GM19351 (cell line): ENCODE measurements at regions not wholly inside any gene's neighbourhood (a gene's known extent, or its start where the extent isn't known, plus 50 kb on each side); places are given as distances from the start of the nearest gene placed in this dataset.
"Not testable (repeated sequence)": the region's sequence is repeated elsewhere in the genome, so short reads cannot be mapped to it uniquely, and the experiment has no call there.

Experiments
- ATAC-seq: cut with Tn5 transposase; IDR thresholded peaks from one replicate; pipeline ENCODE4 v1.9.1; 2021; ENCODE audit warnings: mild to moderate bottlenecking, moderate library complexity; ENCODE audit not compliant: unreplicated experiment

GRCh38 chr9:100700689-100701318 lies 122.9 kb downstream of the CAVIN4 start:
- ATAC-seq, result peak; percentile 67

DNA sequence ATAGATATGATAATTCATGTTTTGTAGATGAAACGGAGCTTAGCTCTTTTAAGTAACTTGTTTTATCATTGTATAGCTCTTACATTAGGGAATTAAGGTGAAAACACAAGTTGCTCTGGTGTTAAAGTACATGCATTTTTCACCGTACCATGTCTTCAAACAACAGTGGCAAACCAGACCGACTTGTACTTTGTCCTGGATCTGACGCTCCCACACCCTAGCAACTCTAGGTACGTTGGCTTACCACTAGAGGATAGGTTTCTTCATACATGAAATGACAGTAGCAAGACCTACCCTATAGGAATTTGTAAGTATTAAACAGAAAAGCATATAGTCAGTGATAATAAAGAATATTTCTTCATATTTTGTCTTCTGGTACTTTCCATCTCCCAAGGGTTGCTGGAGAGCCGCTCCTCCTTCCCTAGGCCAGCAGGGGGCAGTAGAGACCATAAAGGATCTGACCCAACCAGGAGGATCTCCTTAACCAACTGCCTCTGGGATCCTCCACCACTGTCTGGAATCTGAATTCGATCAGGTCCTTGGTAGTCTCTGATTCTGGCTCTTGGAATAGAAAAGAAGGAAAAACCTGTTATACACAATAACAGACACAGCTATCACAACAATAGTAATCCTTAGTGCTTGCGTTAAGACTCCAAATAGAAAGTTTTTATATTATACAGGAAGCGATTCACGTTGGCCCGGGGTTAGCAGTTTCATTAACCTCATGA lies 136.7 kb downstream of the CAVIN4 start:
- peak; percentile 92 for ATAC-seq

DNA sequence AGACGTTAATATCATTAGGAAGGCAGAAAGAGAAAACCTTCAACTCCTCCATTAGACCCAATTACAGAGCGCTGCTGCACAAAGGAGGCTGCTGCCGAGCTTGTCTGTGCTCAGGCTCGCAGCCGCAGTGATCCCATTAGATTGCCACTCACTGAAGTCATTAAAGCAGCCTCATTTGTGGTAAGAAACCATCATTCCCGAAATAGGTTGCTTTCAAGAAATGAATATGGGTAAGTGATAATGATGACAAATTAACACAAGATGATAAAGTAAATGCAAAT lies 137.2 kb downstream of the CAVIN4 start:
- peak; percentile 11 for ATAC-seq

- no peak for ATAC-seq
These were observed 140.8 kb downstream of the CAVIN4 start for GRCh38 chr9:100718717-100719116.

- no peak for ATAC-seq
These were observed 143.0 kb downstream of the CAVIN4 start for GRCh38 chr9:100720922-100721321.

DNA sequence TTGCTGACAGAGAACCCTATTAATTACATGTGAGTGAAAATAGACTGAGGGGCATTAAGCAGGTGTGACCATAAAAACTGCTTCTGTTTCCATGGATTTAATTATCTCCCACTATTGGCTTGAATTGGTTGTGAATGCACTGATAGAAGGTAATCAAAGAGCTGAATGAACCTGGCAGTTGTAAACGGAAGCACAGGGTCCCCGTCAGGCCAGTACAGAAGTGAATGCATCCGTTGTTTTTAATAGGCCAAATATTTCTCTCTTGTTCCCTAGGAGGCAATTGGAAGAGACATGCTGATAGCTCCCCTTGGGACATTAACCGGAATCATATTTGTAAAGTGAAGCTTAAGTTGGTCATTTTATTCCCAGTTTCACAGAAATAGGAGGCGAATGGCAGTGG lies 147.0 kb downstream of the CAVIN4 start:
- ATAC-seq, result no peak

DNA sequence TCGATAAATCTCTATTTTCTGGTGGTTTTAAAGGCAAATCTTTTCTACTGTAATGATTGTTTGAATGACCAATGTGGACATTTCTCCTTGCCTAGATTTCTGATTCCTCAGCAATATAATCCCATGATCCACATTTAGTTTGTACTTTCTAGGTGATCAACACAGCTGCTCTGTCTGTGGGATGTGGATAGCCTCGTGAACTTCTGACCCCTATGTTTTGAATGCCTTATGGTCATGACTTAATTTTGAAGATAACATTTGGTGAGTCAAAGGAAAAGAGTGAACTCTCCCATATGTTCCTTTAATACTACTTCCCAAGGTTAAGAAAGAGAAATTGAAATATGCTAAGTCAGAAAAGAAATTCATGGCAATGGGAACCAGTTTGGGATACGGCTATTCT lies 147.5 kb downstream of the CAVIN4 start:
- no peak for ATAC-seq

DNA sequence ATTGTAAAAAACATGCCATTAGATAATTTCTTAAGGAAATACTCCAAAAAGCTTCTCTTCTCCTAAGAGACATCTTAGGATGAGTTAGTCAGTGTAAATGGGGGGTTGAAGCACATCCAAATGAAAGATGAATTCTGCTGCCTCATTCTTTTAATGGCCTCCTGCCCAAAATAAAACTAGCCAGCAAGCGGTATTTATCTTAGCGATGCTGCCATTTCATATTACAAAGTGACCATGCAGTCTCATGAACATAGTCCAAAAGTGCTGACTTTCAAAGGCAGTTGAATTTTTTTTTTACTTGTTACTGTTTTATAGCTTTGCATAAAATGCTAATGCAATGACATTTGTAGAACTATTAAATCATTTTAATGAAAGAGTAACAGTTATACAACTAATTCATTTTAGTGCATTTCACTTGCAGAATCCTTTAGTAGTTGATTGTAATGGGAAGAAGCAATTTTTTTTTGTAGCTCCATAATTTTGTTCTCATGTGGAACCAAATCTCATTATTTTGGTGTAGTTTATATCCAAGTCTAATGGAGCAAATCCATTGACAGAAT lies 151.5 kb downstream of the CAVIN4 start:
- no peak for ATAC-seq

DNA sequence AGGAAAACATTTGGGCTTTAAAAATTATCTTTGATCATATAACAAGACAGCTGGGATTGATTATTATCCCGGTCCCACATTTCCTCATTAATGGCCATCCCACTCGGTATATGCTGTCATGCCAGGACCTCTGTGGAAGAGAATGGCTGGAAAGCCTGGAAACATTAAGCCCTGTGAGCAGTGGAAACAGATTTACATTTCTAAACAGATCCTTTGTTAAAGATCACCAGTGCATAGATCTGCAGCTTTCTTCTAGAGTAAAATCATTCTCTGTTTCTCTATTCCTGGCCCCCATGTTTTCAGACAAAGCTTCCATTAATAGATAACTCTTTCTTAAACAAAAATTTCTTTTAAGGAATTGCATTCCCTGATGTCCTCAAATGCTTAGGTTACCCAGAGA lies 152.2 kb downstream of the CAVIN4 start:
- no peak for ATAC-seq

DNA sequence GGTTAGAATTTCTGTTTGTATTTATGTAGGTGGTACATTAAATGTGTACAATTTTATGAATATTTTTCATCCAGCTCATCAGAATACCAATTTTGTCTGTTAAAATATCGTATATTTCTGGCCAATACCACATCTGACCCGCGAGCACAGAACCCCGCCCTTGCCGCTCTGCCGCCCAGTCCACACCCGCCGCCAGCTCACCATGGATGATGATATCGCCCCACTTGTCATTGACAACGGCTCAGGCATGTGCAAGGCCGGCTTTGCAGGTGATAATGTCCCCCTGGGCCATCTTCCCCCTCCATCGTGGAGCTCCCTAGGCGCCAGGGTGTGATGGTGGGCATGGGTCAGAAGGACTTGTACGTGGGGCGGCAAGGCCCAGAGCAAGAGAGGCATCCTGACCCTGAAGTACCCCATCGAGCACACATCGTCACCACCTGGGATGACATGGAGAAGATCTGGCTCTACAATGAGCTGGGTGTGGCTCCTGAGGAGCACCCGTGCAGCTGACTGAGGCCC lies 153.2 kb downstream of the CAVIN4 start:
- ATAC-seq, result no peak

DNA sequence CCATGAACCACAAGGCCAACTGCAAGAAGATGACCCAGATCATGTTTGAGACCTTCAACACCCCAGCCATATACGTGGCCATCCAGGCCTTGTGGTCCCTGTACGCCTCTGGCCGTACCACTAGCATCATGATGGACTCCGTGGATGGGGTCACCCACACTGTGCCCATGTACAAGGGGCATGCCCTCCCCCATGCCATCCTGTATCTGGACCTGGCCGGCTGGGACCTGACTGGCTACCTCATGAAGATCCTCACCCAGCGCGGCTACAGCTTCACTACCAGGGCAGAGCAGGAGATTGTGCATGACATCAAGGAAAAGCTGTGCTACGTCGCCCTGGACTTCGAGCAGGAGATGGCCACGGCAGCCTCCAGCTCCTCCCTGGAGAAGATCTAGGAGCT lies 153.7 kb downstream of the CAVIN4 start:
- ATAC-seq, result no peak

GRCh38 chr9:100739208-100739607 lies 161.3 kb downstream of the CAVIN4 start:
- ATAC-seq, result no peak

- ATAC-seq, result no peak
These were observed 161.8 kb downstream of the CAVIN4 start for GRCh38 chr9:100739666-100740065.

DNA sequence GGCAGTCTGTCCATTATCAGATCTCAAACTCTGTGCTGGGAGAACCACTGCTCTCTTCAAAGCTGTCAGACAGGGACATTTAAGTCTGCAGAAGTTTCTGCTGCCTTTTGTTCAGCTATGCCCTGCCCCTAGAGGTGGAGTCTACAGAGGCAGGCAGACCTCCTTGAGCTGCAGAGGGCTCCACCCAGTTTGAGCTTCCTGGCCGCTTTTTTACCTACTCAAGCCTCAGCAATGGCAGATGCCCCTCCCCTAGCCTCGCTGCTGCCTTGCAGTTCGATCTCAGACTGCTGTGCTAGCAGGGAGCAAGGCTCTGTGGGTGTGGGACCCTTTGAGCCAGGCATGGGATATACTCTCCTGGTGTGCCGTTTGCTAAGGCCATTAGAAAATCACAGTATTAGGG lies 171.1 kb downstream of the CAVIN4 start:
- ATAC-seq, result not testable (repeated sequence)

DNA sequence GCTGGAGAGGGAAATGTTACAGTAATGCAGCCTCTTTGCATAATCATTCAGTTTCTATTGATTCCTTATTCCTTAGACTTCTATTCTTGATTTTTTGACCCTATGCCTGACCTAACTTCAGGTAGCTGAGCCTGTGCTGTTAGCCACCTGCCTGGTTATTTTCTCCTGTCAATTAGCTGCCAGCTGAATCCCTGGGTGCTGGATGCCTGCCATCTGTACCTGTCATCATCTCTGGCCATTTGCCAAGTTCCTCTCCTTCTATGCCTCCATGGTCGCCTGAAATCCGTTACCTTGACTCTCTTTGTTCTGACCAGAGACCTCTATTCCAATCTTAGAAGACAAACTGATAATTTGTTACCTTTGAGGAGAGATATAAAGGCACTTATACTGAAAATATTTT lies 178.3 kb downstream of the CAVIN4 start:
- ATAC-seq, result no peak

GRCh38 chr9:100759215-100759614 lies 181.3 kb downstream of the CAVIN4 start:
- ATAC-seq, result no peak

- ATAC-seq, result no peak
These were observed 183.5 kb downstream of the CAVIN4 start for GRCh38 chr9:100761276-100761802.

GRCh38 chr9:100774326-100774725 lies 196.4 kb downstream of the CAVIN4 start:
- no peak for ATAC-seq

DNA sequence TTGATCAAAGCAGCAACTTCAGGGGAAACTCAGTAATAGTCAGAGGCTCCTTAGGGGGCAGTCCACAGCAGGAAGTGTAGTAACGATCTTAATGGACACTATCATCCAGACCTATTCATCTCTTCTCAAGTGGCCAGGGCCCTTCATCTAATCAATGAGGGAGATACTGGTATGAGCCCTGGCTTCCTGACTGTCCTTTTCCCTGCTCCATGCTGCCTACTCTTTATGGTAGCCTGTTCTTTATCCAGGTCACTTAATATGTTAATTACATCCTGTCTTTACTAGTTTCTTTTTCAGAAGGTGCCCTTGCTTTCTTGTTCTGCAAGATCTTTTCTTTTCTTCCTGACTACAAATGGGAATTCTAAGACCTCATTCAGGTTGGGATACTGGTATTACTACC lies 197.1 kb downstream of the CAVIN4 start:
- ATAC-seq, result no peak

GRCh38 chr9:100775912-100776311 lies 198.0 kb downstream of the CAVIN4 start:
- ATAC-seq, result no peak

- no peak for ATAC-seq
These were observed 206.9 kb downstream of the CAVIN4 start for GRCh38 chr9:100784755-100785154.

GRCh38 chr9:100785946-100786345 lies 208.1 kb downstream of the CAVIN4 start:
- no peak for ATAC-seq
